AG08395 (cell line): ENCODE measurements at regions not wholly inside any gene's neighbourhood (a gene's known extent, or its start where the extent isn't known, plus 50 kb on each side); places are given as distances from the start of the nearest gene placed in this dataset.

Experiments used
- DNase-seq: peaks from one replicate; pipeline ENCODE4 v3.0.0; 2012; ENCODE audit warnings: mixed read lengths, low spot score

GRCh38 chr1:3954170-3955169 is 54.4 kb upstream of the C1orf174 start:
- DNase-seq, result no peak

- no peak for DNase-seq
Observed at GRCh38 chr1:3955196-3955772, 55.2 kb upstream of the C1orf174 start.

DNA sequence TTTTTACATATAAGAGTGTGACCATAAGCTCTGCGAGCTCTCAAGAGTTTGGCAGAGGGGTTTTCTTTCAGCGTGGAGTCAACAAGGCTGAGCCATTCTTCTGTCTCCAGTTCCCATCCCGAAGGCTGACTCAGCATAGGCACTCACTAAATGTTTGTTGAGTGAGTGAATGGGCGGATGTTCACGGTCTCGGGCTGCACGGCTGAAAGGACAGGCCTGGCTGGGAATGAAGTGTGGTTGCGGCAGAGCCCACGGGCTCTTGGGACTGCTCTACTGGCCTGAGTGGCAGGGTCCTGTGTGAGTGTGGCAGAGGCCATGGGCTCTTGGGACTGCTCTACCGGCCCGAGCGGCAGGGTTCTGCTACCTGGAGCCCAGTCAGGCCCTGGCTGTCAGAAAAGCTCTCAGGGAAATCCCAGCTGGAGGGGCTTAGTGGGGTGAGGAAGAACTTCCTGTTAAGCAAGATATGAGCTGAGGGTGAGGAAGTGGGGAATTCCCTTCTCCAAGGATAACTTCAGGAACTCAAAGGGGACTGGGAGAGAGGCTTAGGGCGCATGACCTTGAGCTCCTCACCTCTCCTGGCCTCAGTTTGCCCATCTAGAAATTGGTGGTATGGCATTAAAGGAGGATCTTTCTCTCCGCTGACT is 56.6 kb upstream of the C1orf174 start:
- no peak for DNase-seq

- DNase-seq, result no peak
Observed at GRCh38 chr1:3959361-3959760, 59.3 kb upstream of the C1orf174 start.

DNA sequence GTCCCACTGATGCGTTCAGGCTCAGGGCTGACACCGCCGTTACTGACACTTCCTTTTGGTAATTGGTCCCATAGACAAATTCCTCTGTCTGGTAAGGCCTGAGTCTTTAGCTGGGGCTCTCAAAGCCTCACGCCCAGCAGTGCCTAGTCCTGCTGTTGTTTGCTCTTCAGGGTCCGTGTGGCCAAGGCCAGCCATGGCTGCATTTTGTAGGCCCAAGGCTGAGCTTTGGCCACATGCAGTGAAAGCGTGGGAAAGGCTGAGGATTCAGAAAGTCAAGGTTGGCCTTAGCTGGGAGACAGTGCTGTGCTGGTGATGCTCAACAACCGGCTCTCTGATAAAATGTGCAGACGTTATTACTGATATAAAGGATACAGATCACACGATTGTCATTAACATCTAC is 63.5 kb upstream of the C1orf174 start:
- DNase-seq, result no peak

DNA sequence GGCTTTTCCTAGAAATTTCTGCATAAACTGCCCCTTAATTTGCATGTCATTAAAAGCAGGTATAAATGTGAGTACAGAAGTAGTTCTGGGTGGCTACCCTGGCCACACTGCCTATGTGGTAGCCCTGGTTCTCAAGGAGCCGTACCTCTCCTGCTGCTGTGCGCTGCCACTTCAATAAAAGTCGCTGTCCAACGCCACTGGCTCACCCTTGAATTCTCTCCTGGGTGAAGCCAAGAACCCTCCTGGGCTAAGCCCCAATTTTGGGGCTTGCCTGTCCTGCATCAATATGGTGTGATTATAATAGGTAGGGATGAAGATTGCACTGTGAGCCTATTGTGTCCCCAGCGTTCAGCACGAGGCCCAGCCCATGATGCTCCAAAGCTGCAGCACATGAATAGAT is 65.6 kb upstream of the C1orf174 start:
- DNase-seq, result no peak

DNA sequence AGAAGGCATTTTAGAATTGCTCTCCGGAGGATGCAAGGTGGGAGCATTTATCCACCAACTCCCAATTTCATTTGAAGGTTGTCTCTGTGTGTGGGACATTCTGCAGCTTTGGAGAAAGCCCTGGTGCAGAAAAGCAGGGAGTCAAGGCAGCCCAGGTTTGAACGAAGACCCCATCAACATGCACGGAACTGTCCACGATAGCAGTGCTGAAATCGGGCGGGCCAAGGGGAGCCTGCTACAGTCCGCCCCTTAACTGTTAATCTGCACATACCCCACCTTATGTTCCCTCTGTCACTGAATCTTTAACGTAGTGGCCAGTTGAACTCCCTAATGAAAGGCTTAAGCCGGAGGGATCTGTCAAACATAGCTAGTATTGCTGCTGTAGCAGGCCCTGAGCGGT is 68.8 kb upstream of the C1orf174 start:
- DNase-seq, result no peak

DNA sequence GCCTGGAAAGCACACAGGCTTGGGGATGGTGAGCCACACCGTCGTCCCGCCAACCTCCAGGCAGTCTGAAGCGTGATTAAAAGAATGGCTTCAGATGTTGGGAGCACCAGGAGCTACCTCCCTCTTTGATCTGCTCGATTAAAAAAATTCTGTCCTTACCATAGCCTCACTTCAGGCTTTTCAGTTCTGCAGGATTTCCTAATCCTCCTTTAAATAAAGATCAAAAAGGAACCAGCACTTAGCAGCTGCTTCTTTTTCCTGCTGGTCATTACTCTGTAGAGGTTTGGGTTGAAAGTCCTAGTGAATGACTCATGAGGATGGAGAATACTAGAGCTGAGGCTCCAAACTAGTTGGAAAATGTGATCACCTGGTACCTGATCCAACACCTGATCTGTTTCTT is 71.9 kb upstream of the C1orf174 start:
- no peak for DNase-seq

DNA sequence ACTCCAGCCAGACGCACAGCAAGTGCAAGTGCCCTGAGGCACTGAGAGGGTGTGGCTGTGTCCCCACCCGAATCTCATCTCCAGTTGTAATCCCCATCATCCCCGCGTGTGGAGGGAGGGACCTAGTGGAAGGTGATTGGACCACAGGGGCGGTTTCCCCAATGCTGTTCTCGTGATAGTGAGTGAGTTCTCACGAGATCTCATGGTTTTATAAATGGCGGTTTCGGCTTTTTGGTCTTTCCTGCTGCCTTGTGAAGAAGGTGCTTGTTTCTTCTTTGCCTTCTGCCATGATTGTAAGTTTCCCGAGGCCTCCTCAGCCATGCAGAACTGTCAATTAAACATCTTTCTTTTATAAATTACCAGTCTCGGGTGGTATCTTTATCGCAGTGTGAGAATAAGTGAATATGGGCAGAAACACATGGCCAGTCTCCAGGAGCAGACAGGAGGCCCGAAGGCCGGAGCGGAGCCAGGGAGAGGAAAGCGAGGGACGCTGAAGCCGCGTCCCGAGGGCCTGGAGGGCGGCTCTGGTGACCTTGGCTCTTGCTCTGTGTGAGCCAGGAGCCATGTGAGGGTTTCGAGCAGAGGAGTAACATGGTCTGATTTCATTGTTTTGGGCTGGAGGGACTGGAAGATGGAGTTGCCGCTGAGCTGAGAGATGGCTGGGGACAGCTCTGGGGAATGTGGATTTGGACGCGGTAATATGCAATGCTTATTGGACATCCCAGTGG is 76.0 kb upstream of the C1orf174 start:
- no peak for DNase-seq

GRCh38 chr1:3976821-3977220 is 76.7 kb upstream of the C1orf174 start:
- no peak for DNase-seq

GRCh38 chr1:3978196-3978989 is 78.3 kb upstream of the C1orf174 start:
- no peak for DNase-seq

DNA sequence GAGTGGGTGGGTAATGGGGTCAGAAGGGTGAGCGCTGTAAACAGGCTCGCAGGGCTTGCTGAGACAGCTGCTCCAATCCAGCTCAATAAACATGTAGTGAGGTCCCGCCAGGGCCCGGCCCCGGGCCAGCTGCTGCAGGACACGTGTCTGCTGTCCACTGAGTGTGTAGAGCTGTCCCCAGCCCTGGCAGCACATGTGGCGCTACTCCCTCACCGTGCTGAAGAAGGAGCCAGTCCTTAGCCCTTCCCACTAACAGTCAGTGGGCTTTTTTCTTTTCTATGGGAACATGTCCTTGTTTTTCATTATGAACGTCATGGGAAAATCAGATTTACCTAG is 78.9 kb upstream of the C1orf174 start:
- no peak for DNase-seq

GRCh38 chr1:3981261-3981660 is 81.2 kb upstream of the C1orf174 start:
- DNase-seq, result no peak

GRCh38 chr1:3981746-3982505 is 81.9 kb upstream of the C1orf174 start:
- no peak for DNase-seq

DNA sequence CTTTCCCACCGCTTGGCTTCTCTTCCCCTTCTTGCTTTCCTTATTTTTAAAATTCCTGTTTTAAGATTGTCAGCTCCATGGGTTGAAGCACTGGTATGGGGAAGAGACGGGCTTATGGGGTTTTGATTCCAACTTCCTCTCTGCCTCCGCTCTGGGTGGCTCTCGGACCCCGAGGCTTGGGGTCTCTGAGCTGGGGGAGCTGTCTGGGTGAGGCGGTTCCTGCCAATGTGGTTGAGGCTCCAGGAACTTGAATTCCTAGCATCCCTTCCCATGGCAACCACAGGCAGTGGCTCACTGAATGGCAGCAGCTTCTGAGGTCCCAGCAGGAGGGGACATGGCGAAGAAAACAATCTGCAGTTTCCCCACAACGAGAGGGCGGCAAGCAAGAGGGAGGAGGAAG is 83.1 kb upstream of the C1orf174 start:
- DNase-seq, result no peak

DNA sequence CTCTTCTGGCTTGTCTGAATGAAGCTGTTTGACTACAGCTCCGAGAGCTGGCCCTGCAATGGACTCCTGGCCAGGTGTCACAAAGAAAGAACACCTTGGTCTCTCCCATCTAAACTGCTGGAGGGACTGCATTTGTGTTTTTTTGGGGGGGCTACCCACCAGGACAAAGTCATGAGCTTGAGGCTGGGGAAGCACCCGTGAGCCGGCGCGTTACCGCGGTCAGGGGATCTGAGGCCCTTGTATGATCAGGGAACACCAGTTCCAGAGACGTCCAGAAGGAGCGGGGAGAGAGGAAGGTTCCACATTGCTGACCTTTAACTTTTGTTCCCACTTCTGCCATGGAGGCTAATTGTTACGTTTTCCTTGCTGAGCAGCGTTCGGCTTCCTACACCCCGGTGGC is 84.5 kb upstream of the C1orf174 start:
- no peak for DNase-seq

- no peak for DNase-seq
Observed at GRCh38 chr1:3986686-3987218, 86.7 kb upstream of the C1orf174 start.

- DNase-seq, result no peak
Observed at GRCh38 chr1:3987669-3988235, 87.7 kb upstream of the C1orf174 start.

DNA sequence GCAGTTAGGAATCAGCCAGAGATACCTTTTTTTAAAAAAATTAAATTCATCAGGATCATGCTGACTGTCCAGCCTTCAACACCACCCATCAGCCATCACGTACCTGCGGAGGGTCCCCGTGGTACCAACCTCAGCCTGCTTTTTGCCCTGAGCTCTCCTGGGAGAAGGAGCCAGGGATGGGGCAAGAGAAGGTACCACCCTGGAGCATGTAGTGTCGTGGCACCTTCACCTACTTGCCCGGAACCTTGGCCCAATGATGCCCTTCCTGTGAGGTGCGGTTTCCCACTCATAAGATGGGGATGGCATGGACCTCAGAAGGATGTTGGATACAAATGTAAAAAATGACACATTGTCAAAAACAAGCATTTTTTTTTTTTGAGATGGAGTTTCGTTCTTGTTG is 88.4 kb upstream of the C1orf174 start:
- DNase-seq, result no peak

DNA sequence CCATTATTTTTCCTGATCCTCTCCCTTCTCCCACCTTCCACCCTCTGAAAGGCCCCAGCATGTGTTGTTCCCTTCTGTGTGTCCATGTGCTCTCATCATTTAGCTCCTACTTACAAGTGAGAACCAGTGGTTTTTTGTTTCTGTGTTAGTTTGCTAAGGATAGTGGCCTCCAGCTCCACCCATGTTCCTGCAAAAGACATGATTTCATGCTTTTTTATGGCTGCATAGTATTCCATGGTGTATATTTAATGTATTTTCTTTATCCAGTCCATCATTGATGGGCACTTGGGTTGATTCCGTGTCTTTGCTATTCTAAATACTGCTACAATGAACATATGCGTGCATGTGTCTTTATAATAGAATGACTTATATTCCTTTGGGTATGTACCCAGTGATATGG is 89.4 kb upstream of the C1orf174 start:
- no peak for DNase-seq
